ENCODE measurements at regions not wholly inside any gene's neighbourhood (a gene's known extent, or its start where the extent isn't known, plus 50 kb on each side); places are given as distances from the start of the nearest gene placed in this dataset.

DNA sequence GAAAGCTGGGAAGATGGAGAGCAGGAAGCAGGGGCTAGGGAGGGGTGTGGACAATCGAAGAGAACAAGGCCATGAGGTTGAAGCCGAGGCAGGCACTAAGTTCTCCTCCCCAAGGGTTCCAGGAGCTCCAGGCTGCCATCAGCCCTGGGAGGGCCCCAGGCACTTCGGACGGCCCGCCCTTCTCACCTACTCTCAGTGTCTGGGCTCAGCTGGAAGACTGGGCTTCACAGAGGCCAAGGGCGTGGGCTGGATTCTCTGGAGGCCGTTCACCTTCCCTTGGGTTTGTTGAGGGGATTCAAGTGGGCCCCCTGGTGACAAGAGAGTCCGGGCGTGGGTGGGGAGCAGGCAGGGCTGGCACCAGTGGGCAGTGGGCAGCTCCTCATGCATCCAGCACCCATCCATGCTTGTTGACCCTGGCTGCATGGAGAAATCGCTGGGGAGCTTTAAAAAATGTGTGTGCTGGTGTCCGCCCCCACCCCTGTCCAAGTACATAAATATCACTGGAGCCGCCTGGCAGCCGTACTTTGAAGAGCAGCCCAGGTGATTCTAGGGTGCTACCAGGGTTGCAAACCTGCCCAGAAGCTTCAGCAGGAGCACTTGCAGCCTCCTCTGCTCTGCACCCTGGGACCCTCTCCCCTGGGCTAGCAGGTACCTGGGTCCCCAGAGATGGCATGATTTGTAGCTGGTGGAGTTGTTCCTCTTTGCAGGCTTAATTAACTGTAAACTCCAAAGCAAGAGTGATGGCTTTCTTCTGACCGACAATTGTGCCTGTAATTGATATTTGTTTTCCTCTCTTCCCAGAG lies 74.3 kb downstream of the RTL6 start:
- DNase-seq: no peak

- DNase-seq: peak; percentile 24
These were observed 75.2 kb downstream of the RTL6 start for GRCh38 chr22:44422746-44423380.

DNA sequence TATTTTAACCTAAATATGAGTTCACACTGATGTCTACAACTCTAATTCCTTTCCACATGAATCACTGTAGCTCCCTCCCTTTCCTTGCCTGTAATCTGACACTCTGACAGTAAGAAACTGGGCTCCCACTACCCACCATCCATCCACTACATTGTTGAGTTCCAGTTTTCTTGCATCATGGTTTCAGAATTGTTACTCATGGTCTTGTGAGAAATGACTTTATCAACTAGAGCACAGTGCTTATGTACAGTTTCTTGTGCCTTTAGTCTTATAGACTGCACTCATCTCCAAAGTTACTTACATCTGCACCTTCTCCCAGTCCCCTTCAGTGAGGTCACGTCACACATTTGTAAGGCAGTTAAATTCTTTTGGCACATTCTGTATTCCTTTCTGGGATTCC lies 78.6 kb downstream of the RTL6 start:
- no peak for DNase-seq

DNA sequence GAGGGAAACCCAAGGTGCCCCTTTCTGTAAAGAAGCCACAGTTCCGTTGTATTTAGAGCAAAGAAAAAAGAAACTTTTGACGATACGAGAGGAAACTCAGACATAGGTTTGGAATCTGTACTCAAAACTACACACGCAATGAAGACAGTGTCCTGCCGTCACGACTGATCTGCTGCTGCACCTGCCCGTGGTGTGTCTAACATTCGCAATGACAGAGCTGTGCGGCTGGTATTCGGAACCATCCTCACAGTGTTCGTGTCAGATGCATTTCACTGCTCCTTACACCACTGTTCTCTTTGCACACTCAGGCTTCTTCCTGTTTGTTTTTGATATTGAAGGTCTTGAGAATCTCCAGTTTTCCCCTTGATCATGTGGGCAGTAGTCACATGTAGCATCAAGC lies 84.8 kb downstream of the RTL6 start:
- no peak for DNase-seq

DNA sequence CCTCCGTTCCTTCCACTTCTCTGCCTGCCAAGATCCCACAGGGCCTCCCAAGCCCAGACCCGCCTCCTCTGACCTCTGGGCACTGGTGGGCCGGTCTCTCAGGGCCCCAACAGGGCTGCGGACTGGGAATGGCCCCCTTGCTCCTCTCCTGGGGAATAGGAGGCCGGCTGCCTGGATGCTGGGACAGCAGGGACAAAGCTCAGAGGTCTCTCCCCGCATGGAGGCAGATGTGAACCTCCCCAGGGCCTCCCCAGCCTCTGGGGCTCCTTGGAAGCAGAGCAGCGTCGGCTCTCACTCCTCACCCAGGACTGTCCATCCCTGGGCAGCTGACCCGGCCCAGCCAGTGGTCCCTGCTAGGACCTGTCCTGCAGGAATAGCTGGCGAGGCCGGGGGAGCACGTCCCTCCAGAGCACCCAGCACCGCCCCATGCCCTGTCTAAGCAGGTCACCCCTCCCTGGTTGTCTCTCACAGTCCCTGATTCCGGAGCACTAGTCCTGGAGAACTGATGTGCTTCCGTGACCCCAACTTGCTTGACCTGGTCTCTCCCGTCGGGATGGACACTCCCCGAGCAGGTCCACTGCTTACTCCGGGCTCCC lies 85.8 kb downstream of the RTL6 start:
- no peak for DNase-seq

DNA sequence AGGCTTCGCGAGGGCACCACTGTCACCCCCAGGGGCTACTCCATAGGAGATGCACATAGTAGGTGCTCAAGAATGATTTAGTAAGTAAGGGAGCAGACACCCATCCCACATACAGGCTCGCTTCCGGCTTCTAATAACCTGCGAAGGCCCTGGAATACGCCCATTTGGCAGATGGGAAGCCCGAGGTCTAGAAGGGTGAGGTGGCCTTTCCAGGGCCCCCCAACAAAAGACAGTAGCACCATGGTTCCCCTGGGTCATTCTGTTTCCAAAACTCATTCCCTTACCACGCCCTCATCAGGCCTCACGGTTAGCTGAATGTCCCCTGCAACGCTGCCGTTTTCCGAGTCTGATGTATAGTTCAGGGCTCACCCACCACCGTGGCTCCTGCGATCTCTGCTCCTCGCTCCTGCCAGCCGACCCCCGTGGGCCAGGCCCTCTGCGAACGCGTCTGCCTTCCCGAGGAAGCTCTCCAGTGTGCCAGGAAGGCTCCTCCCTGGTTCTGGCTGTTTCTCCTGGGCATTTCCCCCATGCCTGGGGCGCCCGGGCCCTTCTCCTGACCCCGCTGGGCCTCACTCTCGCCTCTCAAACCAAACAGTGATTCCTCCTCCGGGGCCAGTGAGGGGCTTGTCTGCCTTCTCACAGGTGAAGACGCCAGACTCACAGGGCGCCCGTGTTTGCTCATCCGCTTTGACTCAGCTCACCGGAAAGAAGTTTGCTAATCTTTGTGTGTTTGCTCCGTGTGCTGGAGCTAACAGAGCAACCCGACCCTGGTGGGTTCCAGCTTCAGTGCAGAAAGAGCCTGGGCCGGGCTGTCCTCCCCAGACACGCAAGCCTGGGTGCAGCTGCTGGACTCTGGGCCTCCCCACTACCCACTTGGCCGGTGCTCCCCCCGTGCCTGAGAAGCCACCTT lies 86.6 kb downstream of the RTL6 start:
- DNase-seq: no peak

GRCh38 chr22:44410451-44410991 lies 87.5 kb downstream of the RTL6 start:
- DNase-seq: no peak

GRCh38 chr22:44409974-44410316 lies 88.1 kb downstream of the RTL6 start:
- DNase-seq: no peak

- DNase-seq: no peak
These were observed 88.6 kb downstream of the RTL6 start for GRCh38 chr22:44409211-44409973.

- no peak for DNase-seq
These were observed 89.2 kb downstream of the RTL6 start for GRCh38 chr22:44408829-44409192.

GRCh38 chr22:44407987-44408828 lies 89.8 kb downstream of the RTL6 start:
- no peak for DNase-seq

DNA sequence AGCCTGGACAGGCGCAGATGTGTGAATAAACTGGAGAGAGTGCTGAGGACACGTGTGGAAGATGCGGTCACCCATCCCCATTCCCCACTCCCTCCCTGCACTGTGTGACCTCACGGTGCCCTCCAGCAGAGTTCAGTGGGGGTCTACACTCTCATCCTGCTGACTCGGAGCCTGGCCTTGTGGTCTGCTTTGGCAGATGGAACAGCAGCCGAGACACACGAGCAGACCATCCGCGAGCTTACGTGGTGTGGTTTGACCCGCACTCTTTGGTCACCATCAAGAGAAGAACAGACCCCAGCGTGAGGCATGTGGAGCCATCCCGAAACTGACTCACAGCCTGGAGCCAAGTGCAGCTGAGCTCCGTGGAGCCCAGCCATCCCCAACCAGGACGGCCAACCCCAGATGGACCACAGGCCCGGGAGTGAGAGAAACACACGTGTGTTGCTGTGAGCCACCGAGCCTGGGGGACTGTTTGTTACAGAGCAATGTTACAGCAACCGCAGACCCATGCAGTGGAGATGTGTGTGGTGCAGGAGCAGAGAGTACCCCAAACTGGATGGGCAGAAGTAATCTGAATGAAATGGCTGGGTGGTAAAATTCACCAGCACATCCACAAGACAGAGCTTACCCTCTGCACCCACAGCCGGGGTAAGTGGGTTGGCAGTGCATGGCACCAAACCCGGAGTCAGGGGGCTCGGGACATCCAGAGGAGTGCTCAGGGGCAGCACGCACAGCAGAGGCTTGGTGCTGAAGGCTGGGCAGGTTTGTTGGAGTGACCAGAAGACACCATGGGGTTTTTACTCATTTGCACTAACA lies 90.7 kb downstream of the RTL6 start:
- DNase-seq: no peak

DNA sequence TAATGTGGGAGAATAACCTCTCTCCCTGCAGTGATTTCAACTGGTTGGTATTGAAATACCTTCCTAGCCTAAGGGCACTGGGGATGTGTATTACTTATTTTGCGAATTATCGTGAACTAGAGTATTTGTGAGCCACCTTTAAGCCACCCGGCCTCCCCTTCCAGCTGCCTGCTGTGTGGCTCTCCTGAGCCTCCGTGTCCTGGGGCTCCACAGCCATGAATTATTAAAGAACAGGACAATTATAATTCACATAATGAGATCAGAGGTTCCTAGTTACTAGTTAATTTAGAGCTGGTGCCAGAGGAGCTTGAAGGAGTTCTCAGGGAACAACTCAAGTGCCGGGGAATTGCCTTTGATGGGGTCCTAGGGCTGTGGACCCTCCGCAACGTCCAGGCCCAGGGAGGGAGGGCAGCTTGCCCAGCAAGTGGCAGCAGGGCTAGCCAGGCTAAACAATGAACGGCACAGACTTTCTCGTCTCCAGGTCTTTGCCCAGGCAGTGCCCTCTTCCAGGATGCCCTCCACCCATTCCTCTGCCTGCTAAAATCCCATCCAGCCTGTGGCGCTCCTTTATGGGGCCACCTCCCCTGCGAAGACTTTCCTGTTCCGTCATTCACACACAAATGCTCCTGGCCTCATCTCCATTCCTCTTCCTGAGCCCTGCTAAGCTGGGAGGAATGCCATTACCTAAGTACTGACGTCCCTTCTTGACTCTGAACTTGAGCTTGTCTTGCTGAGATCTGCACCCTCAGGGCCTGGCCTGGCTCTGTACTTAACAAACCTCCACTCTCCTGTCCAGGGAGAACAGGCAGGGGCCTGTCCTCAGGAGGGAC lies 91.5 kb downstream of the RTL6 start:
- DNase-seq: no peak

DNA sequence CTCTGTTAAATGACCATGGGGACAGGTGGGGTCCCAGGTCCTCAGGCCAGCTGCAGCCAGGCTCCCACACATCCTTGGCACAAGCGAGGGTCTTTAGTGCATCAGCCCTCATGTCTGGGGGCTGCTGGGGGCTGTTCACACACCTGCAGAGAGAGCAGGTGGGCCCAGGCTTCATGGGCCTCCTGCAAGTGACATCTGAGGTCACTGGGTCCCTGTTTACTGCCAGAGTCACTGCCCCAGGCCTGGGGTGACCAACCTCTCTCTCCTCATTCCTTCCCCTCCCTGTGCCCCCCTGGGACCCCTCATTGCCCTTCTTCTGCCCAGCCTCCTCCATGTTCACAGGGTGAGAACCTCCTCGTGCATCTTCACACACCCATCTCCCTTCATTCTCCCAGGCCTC lies 92.4 kb downstream of the RTL6 start:
- no peak for DNase-seq

- no peak for DNase-seq
These were observed 91.7 kb upstream of the SHISAL1 start for GRCh38 chr22:44404341-44405020.

DNA sequence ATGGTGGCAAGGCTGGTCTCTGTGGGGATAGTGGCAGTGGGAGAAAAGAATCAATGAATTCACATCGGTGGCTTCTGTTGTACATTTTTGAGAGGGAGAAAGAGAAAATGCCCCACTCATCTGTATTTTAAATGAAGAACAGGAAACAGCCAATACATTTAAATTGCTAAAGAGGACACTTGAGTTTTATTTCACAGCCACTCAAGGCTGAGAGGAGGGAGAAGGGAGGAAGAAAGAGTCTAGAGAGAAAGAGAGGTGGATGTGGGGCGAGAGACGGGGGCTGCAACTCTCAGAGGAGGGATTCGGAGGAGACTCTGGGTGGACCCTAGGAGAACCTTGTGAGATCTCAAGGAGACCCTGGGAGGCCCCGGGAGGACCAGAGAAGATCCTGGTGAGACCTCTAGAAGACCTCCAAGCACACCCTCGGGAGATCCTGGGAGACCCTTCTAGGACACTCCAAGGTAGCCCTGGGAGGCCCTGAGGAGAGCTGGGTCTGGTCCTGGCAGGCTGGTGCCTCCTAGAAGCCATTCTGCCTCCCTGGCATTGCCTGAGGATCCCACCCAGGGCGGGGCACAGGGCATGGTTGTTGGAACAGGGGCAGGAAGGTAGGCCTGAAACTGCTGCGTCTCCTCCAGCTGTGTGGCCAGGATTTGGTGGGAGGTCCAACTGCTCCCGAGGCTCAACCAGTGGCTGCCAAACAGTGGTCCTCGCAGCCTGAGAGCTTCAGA lies 91.0 kb upstream of the SHISAL1 start:
- DNase-seq: no peak

DNA sequence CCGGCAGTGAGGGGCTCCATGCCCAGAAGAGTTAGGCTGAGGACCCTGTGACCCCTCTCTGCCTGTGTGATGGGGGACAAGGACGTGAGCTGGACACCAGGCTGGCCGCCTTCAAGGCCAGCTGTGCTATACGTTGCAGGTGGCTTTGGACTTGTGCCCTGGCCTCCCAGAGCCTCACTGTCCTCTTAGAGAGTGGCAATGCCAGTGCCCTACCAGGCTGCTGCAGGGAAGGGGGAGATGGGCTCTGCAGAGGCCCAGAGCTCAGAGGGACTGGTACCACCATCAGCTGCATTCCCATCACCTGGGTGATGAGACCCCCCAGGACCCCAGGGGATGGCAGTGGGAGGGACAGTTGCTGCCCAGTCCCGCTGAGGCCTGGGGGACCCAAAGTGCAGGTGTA lies 90.4 kb upstream of the SHISAL1 start:
- no peak for DNase-seq

Measured in NCI-H2029 (cell line).